Neural progenitor cell (in vitro differentiated cells): ENCODE measurements at regions not wholly inside any gene's neighbourhood (a gene's known extent, or its start where the extent isn't known, plus 50 kb on each side); places are given as distances from the start of the nearest gene placed in this dataset.

Source experiments
- EZH2 ChIP-seq: fragments of 200-600 bp; sonication (generic); IDR thresholded peaks from 2 replicates; pipeline ENCODE4 v1.6.1; 2017; ENCODE audit warnings: antibody characterized with exemption, mild to moderate bottlenecking, moderate library complexity
- EZH2phosphoT487 ChIP-seq: fragments of 200-600 bp; sonication (generic); IDR thresholded peaks from 2 replicates; pipeline ENCODE4 v1.6.1; 2017; ENCODE audit warnings: antibody characterized with exemption
- TF ChIP-seq, protein P1 (sequence below): fragments of 200-600 bp; sonication (generic); IDR thresholded peaks from 2 replicates; pipeline ENCODE4 v1.5.1; 2017; ENCODE audit warnings: antibody characterized with exemption, mild to moderate bottlenecking

DNA sequence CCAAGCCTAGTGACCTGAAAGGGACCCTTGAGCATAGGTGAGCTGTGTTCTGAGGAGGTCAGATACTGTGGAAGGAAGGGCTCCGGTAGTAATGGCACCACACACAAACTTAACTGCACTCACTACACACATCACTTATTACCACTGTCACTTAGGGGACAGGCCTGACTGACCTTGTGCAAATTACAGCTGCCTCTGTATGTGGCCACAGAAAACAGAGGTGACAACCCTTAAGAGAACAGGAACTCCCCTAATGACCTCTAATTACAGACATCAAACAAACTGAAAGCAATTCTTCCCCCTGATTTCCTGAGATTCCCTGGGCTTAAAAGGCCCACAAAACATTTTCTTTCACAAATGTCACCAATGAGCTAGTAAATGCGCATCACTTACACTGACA is 360.6 kb downstream of the RND3 start:
- TF ChIP-seq EZH2 (no peak), EZH2phosphoT487 (no peak)
- TF ChIP-seq, protein P1, sequence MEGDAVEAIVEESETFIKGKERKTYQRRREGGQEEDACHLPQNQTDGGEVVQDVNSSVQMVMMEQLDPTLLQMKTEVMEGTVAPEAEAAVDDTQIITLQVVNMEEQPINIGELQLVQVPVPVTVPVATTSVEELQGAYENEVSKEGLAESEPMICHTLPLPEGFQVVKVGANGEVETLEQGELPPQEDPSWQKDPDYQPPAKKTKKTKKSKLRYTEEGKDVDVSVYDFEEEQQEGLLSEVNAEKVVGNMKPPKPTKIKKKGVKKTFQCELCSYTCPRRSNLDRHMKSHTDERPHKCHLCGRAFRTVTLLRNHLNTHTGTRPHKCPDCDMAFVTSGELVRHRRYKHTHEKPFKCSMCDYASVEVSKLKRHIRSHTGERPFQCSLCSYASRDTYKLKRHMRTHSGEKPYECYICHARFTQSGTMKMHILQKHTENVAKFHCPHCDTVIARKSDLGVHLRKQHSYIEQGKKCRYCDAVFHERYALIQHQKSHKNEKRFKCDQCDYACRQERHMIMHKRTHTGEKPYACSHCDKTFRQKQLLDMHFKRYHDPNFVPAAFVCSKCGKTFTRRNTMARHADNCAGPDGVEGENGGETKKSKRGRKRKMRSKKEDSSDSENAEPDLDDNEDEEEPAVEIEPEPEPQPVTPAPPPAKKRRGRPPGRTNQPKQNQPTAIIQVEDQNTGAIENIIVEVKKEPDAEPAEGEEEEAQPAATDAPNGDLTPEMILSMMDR = no peak
